ENCODE measurements at regions not wholly inside any gene's neighbourhood (a gene's known extent, or its start where the extent isn't known, plus 50 kb on each side); places are given as distances from the start of the nearest gene placed in this dataset.

- DNase-seq (ENCODE audit: low spot score): no peak
- no peak for ATAC-seq (ENCODE audit: low read depth)
- TF ChIP-seq CTCF (IDR thresholded peaks at IDR 0.05; ENCODE audit: poor library complexity, severe bottlenecking): no peak
- Histone ChIP-seq H3K9me3 (ENCODE audit: severe bottlenecking) (peaks cover 2% of the 10 kb centered on the region), H3K4me1 (ENCODE audit: insufficient read depth, poor library complexity, severe bottlenecking) (no peaks in the 10 kb centered on the region), H3K27me3 (ENCODE audit: insufficient read depth, poor library complexity, severe bottlenecking) (no peaks in the 10 kb centered on the region), H3K4me3 (ENCODE audit: severe bottlenecking) (no peak overlapping the region), H3K36me3 (ENCODE audit: low read depth) (no peaks in the 10 kb centered on the region), H3K27ac (ENCODE audit: poor library complexity, severe bottlenecking) (no peak overlapping the region)
Observed at GRCh38 chr22:47544696-47545095, 782.2 kb downstream of the TBC1D22A start.

GRCh38 chr22:47543447-47543846, 781.0 kb downstream of the TBC1D22A start:
- Histone ChIP-seq H3K36me3 (ENCODE audit: low read depth) (no peaks in the 10 kb centered on the region), H3K27ac (ENCODE audit: poor library complexity, severe bottlenecking) (no peak overlapping the region), H3K27me3 (ENCODE audit: insufficient read depth, poor library complexity, severe bottlenecking) (no peaks in the 10 kb centered on the region), H3K4me1 (ENCODE audit: insufficient read depth, poor library complexity, severe bottlenecking) (no peaks in the 10 kb centered on the region), H3K4me3 (ENCODE audit: severe bottlenecking) (no peak overlapping the region), H3K9me3 (ENCODE audit: severe bottlenecking) (peaks cover 2% of the 10 kb centered on the region)
- no peak for DNase-seq (ENCODE audit: low spot score)
- TF ChIP-seq CTCF (IDR thresholded peaks at IDR 0.05; ENCODE audit: poor library complexity, severe bottlenecking): no peak
- no peak for ATAC-seq (ENCODE audit: low read depth)

GRCh38 chr22:47540011-47540410, 777.6 kb downstream of the TBC1D22A start:
- Histone ChIP-seq H3K4me3 (ENCODE audit: severe bottlenecking) (no peak overlapping the region), H3K27ac (ENCODE audit: poor library complexity, severe bottlenecking) (no peak overlapping the region), H3K4me1 (ENCODE audit: insufficient read depth, poor library complexity, severe bottlenecking) (no peaks in the 10 kb centered on the region), H3K9me3 (ENCODE audit: severe bottlenecking) (peaks cover 2% of the 10 kb centered on the region), H3K27me3 (ENCODE audit: insufficient read depth, poor library complexity, severe bottlenecking) (no peaks in the 10 kb centered on the region), H3K36me3 (ENCODE audit: low read depth) (no peaks in the 10 kb centered on the region)
- ATAC-seq (ENCODE audit: low read depth) (no peak), DNase-seq (ENCODE audit: low spot score) (no peak)
- TF ChIP-seq CTCF (IDR thresholded peaks at IDR 0.05; ENCODE audit: poor library complexity, severe bottlenecking): no peak

- H3K9me3 ChIP-seq (ENCODE audit: severe bottlenecking): peaks cover 2% of the 10 kb centered on the region
- no peak for ATAC-seq (ENCODE audit: low read depth)
Observed at GRCh38 chr22:47539374-47539773, 776.9 kb downstream of the TBC1D22A start.

More at GRCh38 chr22:47539374-47539773, 776.9 kb downstream of the TBC1D22A start:
- Histone ChIP-seq H3K36me3 (ENCODE audit: low read depth) (no peaks in the 10 kb centered on the region), H3K27me3 (ENCODE audit: insufficient read depth, poor library complexity, severe bottlenecking) (no peaks in the 10 kb centered on the region), H3K4me1 (ENCODE audit: insufficient read depth, poor library complexity, severe bottlenecking) (no peaks in the 10 kb centered on the region), H3K27ac (ENCODE audit: poor library complexity, severe bottlenecking) (no peak overlapping the region), H3K4me3 (ENCODE audit: severe bottlenecking) (no peak overlapping the region)
- no peak for DNase-seq (ENCODE audit: low spot score)
- no peak for TF ChIP-seq CTCF (IDR thresholded peaks at IDR 0.05; ENCODE audit: poor library complexity, severe bottlenecking)
